Activated naive CD8-positive, alpha-beta T cell treated with anti-CD3 and anti-CD28 coated beads, Interleukin-2, amount 10 ng/mL, durations not matched to agents 7 days and 5 days (primary cell): ENCODE measurements at regions not wholly inside any gene's neighbourhood (a gene's known extent, or its start where the extent isn't known, plus 50 kb on each side); places are given as distances from the start of the nearest gene placed in this dataset.

Source experiments
- ATAC-seq: fragments of 150-1000 bp; cut with Tn5 transposase; one replicate; pipeline ENCODE4 v1.10.0; 2021; ENCODE audit warnings: low read depth, moderate library complexity
- POLR2A ChIA-PET: fragments of 350-600 bp; sonication (Branson Sonifier 250); formaldehyde crosslinking; loops from one replicate; lab custom pipeline; 2021; ENCODE audit warnings: antibody characterized with exemption; lab: Charles Lee
- DNase-seq: peaks from one replicate; pipeline ENCODE4 v3.0.0; 2021
- H3K27ac Mint-ChIP-seq: one replicate; pipeline ENCODE4 v1.8.0; 2022; ENCODE audit warnings: mild to moderate bottlenecking, mixed read lengths
- H3K27me3 Mint-ChIP-seq: one replicate; pipeline ENCODE4 v1.8.0; 2022; ENCODE audit warnings: mild to moderate bottlenecking, moderate library complexity, mixed read lengths
- H3K36me3 Mint-ChIP-seq: one replicate; pipeline ENCODE4 v1.8.0; 2021; ENCODE audit warnings: mild to moderate bottlenecking, mixed read lengths
- H3K4me1 Mint-ChIP-seq: one replicate; pipeline ENCODE4 v1.8.0; 2021; ENCODE audit warnings: mixed read lengths
- H3K4me3 Mint-ChIP-seq: one replicate; pipeline ENCODE4 v1.8.0; 2022; ENCODE audit warnings: mild to moderate bottlenecking, moderate library complexity, mixed read lengths
- H3K9me3 Mint-ChIP-seq: one replicate; pipeline ENCODE4 v1.8.0; 2021; ENCODE audit warnings: mixed read lengths

DNA sequence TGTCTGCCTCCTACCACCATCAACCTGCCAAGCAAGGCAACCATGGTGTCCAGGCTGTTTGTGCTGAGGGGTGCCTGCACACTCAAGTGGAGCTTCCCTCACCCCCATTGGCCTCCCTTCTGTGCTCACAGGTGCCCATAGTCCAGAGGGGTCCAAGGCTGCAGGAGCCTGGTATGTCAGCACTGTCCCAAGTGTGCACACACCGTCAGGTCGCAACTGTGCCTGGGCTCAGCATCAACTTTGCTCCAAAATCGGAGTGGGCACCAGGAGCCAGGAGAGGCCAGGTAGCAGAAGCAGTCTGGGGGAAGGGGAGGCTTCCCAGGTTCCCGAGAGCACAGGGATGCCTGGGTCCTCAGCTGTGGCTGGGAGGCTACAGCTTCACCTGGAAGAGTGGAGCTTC, 1528.2 kb upstream of the SLC39A10 start:
- Mint-ChIP-seq H3K4me3 (no peak overlapping the region), H3K27me3 (no peaks in the 10 kb centered on the region), H3K27ac (no peak overlapping the region), H3K4me1 (no peaks in the 10 kb centered on the region), H3K9me3 (no peaks in the 10 kb centered on the region), H3K36me3 (no peaks in the 10 kb centered on the region)
- DNase-seq (no peak), ATAC-seq (no peak)
- POLR2A ChIA-PET, result no interaction called here

DNA sequence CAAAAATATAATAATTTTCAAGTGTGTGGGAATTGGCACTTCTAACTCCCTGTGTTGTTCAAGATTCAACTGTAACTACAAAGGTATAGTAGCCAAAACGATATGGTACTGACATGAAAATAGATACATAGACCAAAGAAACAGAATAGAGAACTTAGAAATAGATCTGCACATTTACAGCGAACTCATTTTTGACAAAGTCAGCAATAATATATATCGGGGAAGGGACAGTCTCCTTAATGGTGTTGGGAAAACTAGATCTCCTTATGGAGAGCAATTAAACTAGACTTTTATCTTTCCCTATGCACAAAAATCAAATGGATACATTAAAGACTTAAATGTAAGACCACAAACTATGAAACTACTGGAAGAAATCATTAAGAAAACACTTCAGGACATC, 1530.6 kb upstream of the SLC39A10 start:
- no peak for DNase-seq
- POLR2A ChIA-PET, result no interaction called here
- Mint-ChIP-seq H3K36me3 (no peaks in the 10 kb centered on the region), H3K9me3 (no peaks in the 10 kb centered on the region), H3K4me3 (no peak overlapping the region), H3K27ac (no peak overlapping the region), H3K4me1 (no peaks in the 10 kb centered on the region), H3K27me3 (no peaks in the 10 kb centered on the region)
- ATAC-seq, result no peak

DNA sequence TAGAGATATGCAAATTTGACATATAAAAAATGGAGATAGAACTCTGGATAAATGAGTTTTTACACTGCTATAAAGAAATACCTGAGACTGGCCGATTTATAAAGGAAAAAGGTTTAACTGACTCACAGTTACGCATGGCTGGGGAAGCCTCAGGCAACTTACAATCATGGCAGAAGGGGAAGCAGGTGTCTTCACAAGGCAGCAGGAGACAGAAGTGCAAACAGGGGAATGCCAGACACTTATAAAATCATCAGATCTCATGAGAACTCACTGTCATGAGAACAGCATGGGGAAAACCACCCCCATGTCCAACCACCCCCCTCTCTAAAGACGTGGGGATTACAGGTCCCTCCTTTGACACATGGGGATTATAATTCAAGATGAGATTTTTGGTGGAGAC, 1540.2 kb upstream of the SLC39A10 start:
- Mint-ChIP-seq H3K9me3 (no peaks in the 10 kb centered on the region), H3K27me3 (no peaks in the 10 kb centered on the region), H3K36me3 (no peaks in the 10 kb centered on the region), H3K4me1 (no peaks in the 10 kb centered on the region), H3K27ac (no peak overlapping the region), H3K4me3 (no peak overlapping the region)
- ATAC-seq (no peak), DNase-seq (no peak)
- POLR2A ChIA-PET, result no interaction called here

DNA sequence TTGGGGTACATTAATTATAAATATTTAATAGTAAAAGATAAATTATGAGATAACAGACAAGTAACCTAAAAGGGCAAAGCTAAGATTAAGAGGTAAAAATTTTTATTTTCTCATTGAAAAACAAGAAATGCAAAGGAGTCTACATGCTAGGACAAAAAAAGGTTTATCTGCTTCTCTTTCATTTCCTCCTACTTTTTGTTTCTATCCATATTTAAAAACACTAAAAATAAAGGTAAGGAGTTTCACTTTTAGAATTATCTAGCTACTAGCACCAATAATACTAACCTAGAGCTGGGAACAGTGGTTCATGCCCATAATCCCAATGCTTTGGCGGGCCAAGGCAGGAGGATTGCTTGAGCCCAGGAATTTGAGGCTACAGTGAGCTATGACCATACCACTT, 1551.7 kb upstream of the SLC39A10 start:
- DNase-seq (no peak), ATAC-seq (no peak)
- H3K27me3 Mint-ChIP-seq, result no peaks in the 10 kb centered on the region
- H3K27ac Mint-ChIP-seq, result no peak overlapping the region
- POLR2A ChIA-PET, result no interaction called here
- H3K36me3 Mint-ChIP-seq, result no peaks in the 10 kb centered on the region
- no peaks in the 10 kb centered on the region for H3K4me1 Mint-ChIP-seq
- no peak overlapping the region for H3K4me3 Mint-ChIP-seq
- H3K9me3 Mint-ChIP-seq, result no peaks in the 10 kb centered on the region

DNA sequence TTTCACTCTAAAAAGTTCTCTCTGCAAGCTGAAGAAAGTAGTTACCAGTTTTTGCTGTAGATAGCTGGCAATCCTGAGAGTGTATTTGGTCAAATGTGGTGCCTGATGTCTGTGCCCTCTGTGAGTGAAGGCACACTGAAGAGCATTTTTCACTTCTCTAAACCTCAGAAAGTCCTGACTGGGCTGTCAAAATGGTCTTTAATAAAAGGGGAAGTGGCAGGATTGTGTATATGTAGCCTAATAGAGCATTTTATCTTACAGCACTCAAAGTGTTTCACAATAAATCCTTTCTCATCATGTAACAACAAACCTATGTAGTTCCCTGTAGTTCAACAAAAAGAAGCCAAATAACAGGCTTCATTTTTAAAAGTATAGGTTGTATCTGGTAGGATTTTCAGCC, 1552.3 kb upstream of the SLC39A10 start:
- Mint-ChIP-seq H3K4me3 (no peak overlapping the region), H3K36me3 (no peaks in the 10 kb centered on the region), H3K4me1 (no peaks in the 10 kb centered on the region), H3K27ac (no peak overlapping the region), H3K27me3 (no peaks in the 10 kb centered on the region), H3K9me3 (no peaks in the 10 kb centered on the region)
- ATAC-seq, result no peak
- no peak for DNase-seq
- POLR2A ChIA-PET, result no interaction called here

DNA sequence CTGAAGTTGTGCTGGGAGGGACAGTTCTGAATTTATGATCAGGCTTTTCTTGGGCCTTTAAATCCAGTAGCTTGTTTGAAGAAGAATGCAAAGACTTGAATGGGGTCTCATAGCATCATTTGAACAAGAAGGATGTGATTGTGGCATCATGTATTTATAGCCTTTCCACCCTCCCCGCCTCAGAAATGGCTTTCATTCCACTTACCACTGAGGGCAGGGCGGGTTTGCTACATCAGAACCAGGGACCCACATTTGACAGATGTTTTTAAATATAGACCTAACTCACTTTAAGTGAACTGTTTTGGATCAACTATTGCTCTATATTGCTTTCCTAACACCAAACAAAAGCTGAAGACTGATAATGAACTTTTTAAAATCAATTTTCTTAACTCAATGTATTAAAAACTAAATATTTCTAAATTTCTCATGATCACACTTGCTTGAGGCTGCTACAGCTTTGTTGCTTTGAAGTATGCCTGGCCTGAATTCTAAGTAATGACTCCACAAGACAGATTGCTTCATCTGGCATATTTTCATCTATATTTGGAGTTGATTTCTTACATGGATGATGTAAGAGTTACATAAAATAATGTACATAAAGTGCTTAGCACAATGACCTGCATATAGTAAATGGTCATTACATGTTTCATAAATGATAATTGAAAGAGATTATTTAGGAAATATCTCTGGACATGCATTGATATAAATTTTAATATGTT, 1552.9 kb upstream of the SLC39A10 start:
- no peak overlapping the region for H3K27ac Mint-ChIP-seq
- ATAC-seq (no peak), DNase-seq (no peak)
- H3K36me3 Mint-ChIP-seq, result no peaks in the 10 kb centered on the region
- no peak overlapping the region for H3K4me3 Mint-ChIP-seq
- POLR2A ChIA-PET, result no interaction called here
- H3K27me3 Mint-ChIP-seq, result no peaks in the 10 kb centered on the region
- no peaks in the 10 kb centered on the region for H3K4me1 Mint-ChIP-seq
- no peaks in the 10 kb centered on the region for H3K9me3 Mint-ChIP-seq

DNA sequence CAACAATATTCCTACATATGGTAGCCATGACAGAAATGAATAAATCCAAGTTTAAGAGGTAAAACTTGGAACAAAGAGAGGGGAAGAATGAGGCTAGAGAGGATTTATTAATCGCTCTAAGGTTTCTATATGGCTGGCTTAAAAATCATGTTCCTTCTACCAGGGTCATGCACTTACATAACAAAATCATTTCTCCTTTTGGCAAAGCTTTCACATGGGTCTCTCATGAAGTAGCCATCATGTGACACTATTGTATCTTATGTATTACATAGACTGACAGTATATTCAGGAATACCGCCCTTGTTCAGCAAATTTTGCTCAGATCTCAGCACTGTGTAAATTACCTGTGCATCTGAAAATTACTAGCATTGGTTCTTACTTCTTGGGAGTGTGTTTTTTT, 1554.5 kb upstream of the SLC39A10 start:
- DNase-seq (no peak), ATAC-seq (no peak)
- no peak overlapping the region for H3K4me3 Mint-ChIP-seq
- H3K36me3 Mint-ChIP-seq, result no peaks in the 10 kb centered on the region
- no peaks in the 10 kb centered on the region for H3K27me3 Mint-ChIP-seq
- no peak overlapping the region for H3K27ac Mint-ChIP-seq
- H3K9me3 Mint-ChIP-seq, result no peaks in the 10 kb centered on the region
- POLR2A ChIA-PET, result no interaction called here
- no peaks in the 10 kb centered on the region for H3K4me1 Mint-ChIP-seq

DNA sequence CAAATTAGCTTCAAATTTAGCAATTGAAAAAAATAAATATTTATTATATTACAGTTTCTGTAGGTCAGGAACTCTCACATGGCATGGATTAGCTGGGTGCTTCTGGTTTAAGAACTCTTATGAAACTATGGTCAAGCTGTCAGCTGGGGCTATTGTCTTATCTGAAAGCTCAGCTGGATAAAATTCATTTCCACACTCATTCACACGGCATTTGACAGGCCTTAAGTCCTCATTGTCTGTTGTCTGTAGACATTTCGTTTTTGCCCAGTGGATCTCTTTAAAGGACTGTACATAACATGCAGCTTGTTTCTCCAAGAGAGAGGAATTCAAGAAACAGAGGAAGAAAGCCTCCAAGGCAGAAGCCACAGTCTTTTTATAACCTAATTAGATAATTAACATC, 1556.8 kb upstream of the SLC39A10 start:
- Mint-ChIP-seq H3K9me3 (no peaks in the 10 kb centered on the region), H3K4me3 (no peak overlapping the region), H3K4me1 (no peaks in the 10 kb centered on the region), H3K36me3 (no peaks in the 10 kb centered on the region), H3K27me3 (no peaks in the 10 kb centered on the region), H3K27ac (no peak overlapping the region)
- POLR2A ChIA-PET, result no interaction called here
- no peak for DNase-seq
- no peak for ATAC-seq

DNA sequence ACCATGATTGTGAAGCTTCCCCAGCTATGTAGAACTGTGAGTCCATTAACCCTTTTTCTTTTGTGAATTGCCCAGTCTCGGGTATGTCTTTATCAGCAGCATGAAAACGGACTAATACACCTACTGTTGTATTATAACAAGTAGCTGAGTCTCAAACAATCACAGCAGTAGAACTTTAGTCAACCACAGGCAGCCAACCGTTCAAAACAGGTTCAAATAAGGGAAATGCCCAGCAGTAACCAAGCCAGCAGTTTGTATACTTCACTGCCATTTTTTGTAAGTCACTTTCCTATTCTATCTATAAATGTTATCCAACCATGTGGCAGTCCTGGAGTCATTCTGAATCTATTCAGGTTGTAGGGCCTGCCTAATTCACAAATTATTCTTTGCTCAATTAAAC, 1560.6 kb upstream of the SLC39A10 start:
- H3K27me3 Mint-ChIP-seq, result no peaks in the 10 kb centered on the region
- POLR2A ChIA-PET, result no interaction called here
- ATAC-seq, result no peak
- no peaks in the 10 kb centered on the region for H3K9me3 Mint-ChIP-seq
- H3K4me1 Mint-ChIP-seq, result no peaks in the 10 kb centered on the region
- no peak overlapping the region for H3K4me3 Mint-ChIP-seq
- H3K36me3 Mint-ChIP-seq, result no peaks in the 10 kb centered on the region
- DNase-seq, result no peak
- H3K27ac Mint-ChIP-seq, result no peak overlapping the region

DNA sequence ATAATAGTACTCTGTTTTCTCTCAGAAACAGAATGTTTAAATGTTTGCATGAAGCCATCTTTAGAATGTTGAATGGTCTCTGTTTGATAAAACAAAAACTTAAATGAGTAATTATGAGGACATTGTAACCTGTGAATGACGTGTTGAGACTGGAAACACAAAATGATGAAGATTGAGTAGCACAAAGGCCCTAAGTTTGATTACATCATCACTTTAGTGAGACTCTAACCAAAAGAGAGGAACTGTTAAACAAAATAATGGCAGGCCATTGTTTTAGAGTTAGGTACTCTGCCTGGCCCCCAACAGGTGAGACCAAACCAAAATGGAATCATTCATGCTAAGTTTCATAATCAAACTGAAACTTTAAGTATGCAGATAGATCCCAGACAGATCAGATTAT, 1561.7 kb upstream of the SLC39A10 start:
- no peak overlapping the region for H3K4me3 Mint-ChIP-seq
- no peak overlapping the region for H3K27ac Mint-ChIP-seq
- POLR2A ChIA-PET, result no interaction called here
- DNase-seq (no peak), ATAC-seq (no peak)
- no peaks in the 10 kb centered on the region for H3K4me1 Mint-ChIP-seq
- no peaks in the 10 kb centered on the region for H3K9me3 Mint-ChIP-seq
- H3K36me3 Mint-ChIP-seq, result no peaks in the 10 kb centered on the region
- H3K27me3 Mint-ChIP-seq, result no peaks in the 10 kb centered on the region

DNA sequence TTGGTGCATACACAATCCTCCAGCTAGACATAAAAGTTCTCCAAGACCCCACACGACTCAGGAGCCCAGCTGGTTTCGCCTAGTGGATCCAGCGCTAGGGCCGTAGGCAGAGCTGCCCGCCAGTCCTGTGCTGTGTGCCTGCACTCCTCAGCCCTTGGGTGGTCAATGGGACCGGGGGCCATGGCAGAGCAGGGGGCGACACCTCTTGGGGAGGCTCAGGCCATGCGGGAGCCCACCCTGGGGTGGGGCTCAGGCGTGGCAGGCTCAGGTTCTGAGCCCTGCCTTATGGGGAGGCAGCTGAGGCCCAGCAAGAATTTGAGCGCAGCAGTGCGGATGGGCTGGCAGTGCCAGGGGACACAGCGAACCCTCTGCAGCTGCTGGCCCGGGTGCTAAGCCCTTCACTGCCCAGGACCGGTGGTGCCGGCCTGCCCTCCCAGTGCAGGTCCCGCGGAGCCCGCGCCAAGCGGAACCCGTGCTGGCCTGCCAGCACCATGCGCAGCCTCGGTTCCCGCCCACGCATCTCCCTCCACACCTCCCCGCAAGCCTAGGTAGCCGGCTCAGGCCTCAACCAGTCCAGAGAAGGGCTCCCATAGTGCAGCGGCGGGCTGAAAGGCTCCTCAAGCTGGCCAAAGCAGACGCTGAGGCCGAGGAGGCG, 1566.6 kb upstream of the SLC39A10 start:
- POLR2A ChIA-PET, result no interaction called here
- no peaks in the 10 kb centered on the region for H3K4me1 Mint-ChIP-seq
- DNase-seq (no peak), ATAC-seq (no peak)
- H3K9me3 Mint-ChIP-seq, result no peaks in the 10 kb centered on the region
- no peak overlapping the region for H3K4me3 Mint-ChIP-seq
- no peaks in the 10 kb centered on the region for H3K27me3 Mint-ChIP-seq
- no peak overlapping the region for H3K27ac Mint-ChIP-seq
- H3K36me3 Mint-ChIP-seq, result no peaks in the 10 kb centered on the region

DNA sequence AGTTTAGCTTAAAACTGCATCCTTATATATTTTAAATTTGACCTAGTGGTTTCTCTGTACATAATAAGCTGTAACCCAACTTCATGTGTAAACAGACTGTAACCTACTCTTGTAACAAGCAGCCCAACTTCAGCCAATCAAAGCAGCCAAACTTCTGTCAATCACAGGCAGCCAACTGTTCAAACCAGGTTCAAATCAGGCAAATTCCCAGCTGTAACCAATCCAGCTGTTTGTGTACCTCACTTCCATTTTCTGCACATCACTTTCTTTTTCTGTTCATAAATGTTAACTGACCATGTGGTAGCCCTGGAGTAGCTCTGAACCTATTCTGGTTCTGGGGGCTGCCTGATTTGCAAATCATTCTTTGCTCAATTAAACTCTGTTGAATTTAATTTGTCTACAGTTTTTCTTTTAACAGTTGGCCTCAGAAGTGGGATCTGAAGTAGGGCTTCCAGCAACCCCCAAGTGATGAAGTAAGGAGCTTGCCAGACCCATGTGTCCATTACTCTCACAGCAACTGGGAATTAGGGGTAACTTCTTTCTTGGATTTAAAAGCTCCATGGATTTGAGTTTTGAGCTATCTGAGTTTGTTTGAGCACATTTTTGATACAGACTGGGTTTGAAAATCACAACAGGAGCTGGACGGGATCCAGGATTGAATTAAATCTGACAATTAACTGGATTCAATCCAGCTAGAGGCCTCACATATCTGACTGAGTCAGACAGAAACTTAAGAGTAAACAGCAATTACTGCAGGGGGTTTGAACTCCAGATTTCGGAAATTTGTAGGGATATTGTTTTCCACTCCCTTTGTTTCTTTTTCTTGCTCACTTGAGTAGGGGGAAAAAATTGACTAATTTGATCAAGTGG, 1569.7 kb upstream of the SLC39A10 start:
- Mint-ChIP-seq H3K4me1 (no peaks in the 10 kb centered on the region), H3K36me3 (no peaks in the 10 kb centered on the region)
- no peak for ATAC-seq

DNA sequence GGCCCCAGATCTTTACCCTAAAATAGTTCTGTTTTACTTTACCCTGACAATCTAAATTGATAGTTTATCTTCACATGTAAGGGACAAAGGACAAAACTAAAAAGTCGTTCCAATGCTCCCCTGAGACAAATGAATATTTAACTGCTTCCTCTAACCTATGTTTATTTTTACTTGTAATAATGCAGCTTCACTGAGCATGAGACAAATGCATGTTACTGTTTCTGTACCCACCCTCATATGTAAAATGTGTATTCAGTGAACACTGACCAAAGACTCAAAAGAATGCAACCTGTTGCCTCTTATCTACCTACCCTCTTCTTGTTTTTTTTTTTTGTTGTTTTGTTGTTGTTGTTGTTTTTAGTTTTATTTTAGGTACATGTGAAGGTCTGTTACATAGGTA, 1570.9 kb upstream of the SLC39A10 start:
- POLR2A ChIA-PET, result no interaction called here
- ATAC-seq, result no peak
- no peaks in the 10 kb centered on the region for H3K27me3 Mint-ChIP-seq

More for the DNA sequence above, 1569.7 kb upstream of the SLC39A10 start:
- DNase-seq, result no peak
- H3K27ac Mint-ChIP-seq, result no peak overlapping the region
- H3K4me3 Mint-ChIP-seq, result no peak overlapping the region
- H3K9me3 Mint-ChIP-seq, result no peaks in the 10 kb centered on the region
- POLR2A ChIA-PET, result no interaction called here
- H3K27me3 Mint-ChIP-seq, result no peaks in the 10 kb centered on the region

DNA sequence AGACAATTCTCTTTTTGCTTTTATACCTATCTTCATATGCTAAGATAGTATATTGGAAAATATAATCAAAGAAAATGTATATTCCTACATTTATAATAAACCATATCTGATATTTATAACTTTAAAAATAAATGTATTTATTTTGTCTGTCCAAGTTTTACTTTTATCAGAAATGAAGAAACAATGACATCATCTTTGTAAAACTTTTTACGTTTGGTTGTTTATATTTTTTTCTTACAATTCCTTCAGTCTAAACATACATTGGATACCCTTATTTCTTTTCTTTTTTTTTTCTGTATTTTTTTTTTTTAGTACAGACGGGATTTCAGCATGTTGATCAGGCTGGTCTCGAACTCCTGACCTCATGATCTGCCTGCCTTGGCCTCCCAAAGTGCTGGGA, 1577.0 kb upstream of the SLC39A10 start:
- H3K36me3 Mint-ChIP-seq, result no peaks in the 10 kb centered on the region
- no peaks in the 10 kb centered on the region for H3K27me3 Mint-ChIP-seq
- no peak overlapping the region for H3K27ac Mint-ChIP-seq
- no peak for DNase-seq
- POLR2A ChIA-PET, result no interaction called here
- ATAC-seq, result no peak
- no peak overlapping the region for H3K4me3 Mint-ChIP-seq
- no peaks in the 10 kb centered on the region for H3K9me3 Mint-ChIP-seq
- no peaks in the 10 kb centered on the region for H3K4me1 Mint-ChIP-seq

More for the DNA sequence above, 1570.9 kb upstream of the SLC39A10 start:
- Mint-ChIP-seq H3K27ac (no peak overlapping the region), H3K4me1 (no peaks in the 10 kb centered on the region), H3K36me3 (no peaks in the 10 kb centered on the region), H3K4me3 (no peak overlapping the region), H3K9me3 (no peaks in the 10 kb centered on the region)
- DNase-seq, result no peak
